ENCODE measurements at regions not wholly inside any gene's neighbourhood (a gene's known extent, or its start where the extent isn't known, plus 50 kb on each side); places are given as distances from the start of the nearest gene placed in this dataset.

- TF ChIP-seq KDM1A (IDR thresholded peaks at IDR 0.05; ENCODE audit: borderline replicate concordance) = no peak
- no peak for TF ChIP-seq CEBPB (IDR thresholded peaks at IDR 0.05; ENCODE audit: borderline replicate concordance in 1 of 2, low read depth in 2 of 2, low read length in 2 of 2)
- no peak for TF ChIP-seq EZH2 (IDR thresholded peaks at IDR 0.05; ENCODE audit: borderline replicate concordance, control insufficient read depth, low read depth, low read length)
- no peak for TF ChIP-seq CTCF (IDR thresholded peaks at IDR 0.05 in 2 of 3, conservative IDR thresholded peaks at IDR 0.05 in 1 of 3; ENCODE audit: control insufficient read depth in 2 of 3, extremely low read depth in 1 of 3, insufficient read depth in 1 of 3, low read depth in 3 of 3, low read length in 3 of 3)
- TF ChIP-seq YY1 (IDR thresholded peaks at IDR 0.05; ENCODE audit: low read depth, low read length) = no peak
- TF ChIP-seq BRCA1 (IDR thresholded peaks at IDR 0.05; ENCODE audit: low read depth, low read length) = no peak
- TF ChIP-seq HCFC1 (IDR thresholded peaks at IDR 0.05; ENCODE audit: low read length) = no peak
- no peak for TF ChIP-seq REST (IDR thresholded peaks at IDR 0.05; ENCODE audit: low read depth, low read length)
- TF ChIP-seq EP300 (IDR thresholded peaks at IDR 0.05; ENCODE audit: borderline replicate concordance in 1 of 2, control insufficient read depth in 1 of 2, low read depth in 2 of 2, low read length in 2 of 2) = no peak
- no peak for TF ChIP-seq IKZF1 (conservative IDR thresholded peaks at IDR 0.05)
- TF ChIP-seq ELK1 (IDR thresholded peaks at IDR 0.05; ENCODE audit: low read depth, low read length) = no peak
- no peak for TF ChIP-seq TCF12 (IDR thresholded peaks at IDR 0.05; ENCODE audit: low read depth, low read length)
- no peak for TF ChIP-seq CREB1 (IDR thresholded peaks at IDR 0.05; ENCODE audit: low read depth)
These were observed 116.9 kb downstream of the BDH1 start for GRCh38 chr3:197438906-197439305.

Measured in GM12878 (cell line).